HCT116 (cell line): ENCODE measurements at regions not wholly inside any gene's neighbourhood (a gene's known extent, or its start where the extent isn't known, plus 50 kb on each side); places are given as distances from the start of the nearest gene placed in this dataset.

ENCODE experiments used
- ATAC-seq: fragments of 200-7000 bp; cut with Tn5 transposase; 2 replicates; pipeline ENCODE4 v1.9.1; 2020; ENCODE audit warnings: mild to moderate bottlenecking, moderate library complexity
- BruUV-seq: library from RNA; stranded (reverse); fragments of 400-500 nt; replicated peaks from 2 replicates; lab custom pipeline; 2021; lab: Mats Ljungman, UMichigan
- CTCF ChIA-PET: fragments of 300-600 bp; sonication (Branson Sonifier 250); formaldehyde crosslinking; loops from one replicate; lab custom pipeline; 2021; ENCODE audit warnings: antibody characterized with exemption; lab: Charles Lee
- POLR2A ChIA-PET: fragments of 300-600, 350-600 bp; sonication (Branson Sonifier 250); formaldehyde crosslinking; loops from one replicate; lab custom pipeline; 2021; ENCODE audit warnings: antibody characterized with exemption; lab: Charles Lee
- RAD21 ChIA-PET, 2 experiments: fragments of 300-600 bp; sonication (Branson Sonifier 250); formaldehyde crosslinking; loops; one replicate each; lab custom pipeline; 2023; ENCODE audit warnings: low total read pairs in 2 of 2; ENCODE audit not compliant: uncharacterized antibody in 2 of 2, unreplicated experiment in 2 of 2, low non-redundant PET in 1 of 2; lab: Charles Lee
- DNase-seq: peaks from one replicate; pipeline ENCODE4 v3.0.0-alpha.2; 2010; ENCODE audit warnings: low read depth, low spot score
- H2AFZ ChIP-seq: fragments of 200-600 bp; shearing (Covaris generic), sonication (generic); 2 replicates; pipeline ENCODE4 v1.6.1; 2017; ENCODE audit warnings: low read depth, mixed run types, mixed read lengths, antibody characterized with exemption, low read length; ENCODE audit not compliant: poor library complexity, severe bottlenecking
- H3K27ac ChIP-seq: 2 replicates; pipeline ENCODE4 v1.5.1; 2012; ENCODE audit warnings: low read depth, low read length
- H3K27me3 ChIP-seq: fragments of 200-600 bp; sonication (generic); 2 replicates; pipeline ENCODE4 v1.6.1; 2016; ENCODE audit warnings: mixed run types, low read length, mixed read lengths; ENCODE audit not compliant: insufficient read depth
- H3K36me3 ChIP-seq, 2 experiments: fragments of 200-500 bp in 1 of 2; fragments of 200-600 bp in 1 of 2; sonication (Bioruptor generic) in 1 of 2; sonication (generic) in 1 of 2; 2 replicates each; pipeline versions ENCODE4 v1.5.1 to v1.6.1; 2014 to 2016; ENCODE audit warnings: low read length in 2 of 2, inconsistent platforms in 1 of 2, mixed read lengths in 1 of 2, mixed run types in 1 of 2; ENCODE audit not compliant: insufficient read depth in 2 of 2, control insufficient read depth in 1 of 2
- H3K4me1 ChIP-seq, 2 experiments: fragments of 200-600 bp in 1 of 2; sonication (generic) in 1 of 2; 2 replicates each; pipeline versions ENCODE4 v1.5.1 to v1.6.1; 2012 to 2017; ENCODE audit warnings: low read length in 2 of 2, inconsistent platforms in 1 of 2, mild to moderate bottlenecking in 1 of 2, mixed read lengths in 1 of 2, mixed run types in 1 of 2, moderate library complexity in 1 of 2; ENCODE audit not compliant: insufficient read depth in 2 of 2, control insufficient read depth in 1 of 2
- H3K4me2 ChIP-seq: fragments of 200-600 bp; sonication (generic); 2 replicates; pipeline ENCODE4 v1.6.1; 2017; ENCODE audit warnings: mixed run types, low read length, mixed read lengths
- H3K4me3 ChIP-seq, 2 experiments: fragments of 200-600 bp in 1 of 2; sonication (generic) in 1 of 2; replicated peaks in 1 of 2; 2 replicates each; pipeline ENCODE4 v1.5.1; 2011 to 2016; ENCODE audit warnings: low read length in 2 of 2, control low read depth in 1 of 2, low read depth in 1 of 2, mild to moderate bottlenecking in 1 of 2, mixed read lengths in 1 of 2, mixed run types in 1 of 2
- H3K79me2 ChIP-seq: fragments of 200-600 bp; sonication (generic); 2 replicates; pipeline ENCODE4 v1.6.1; 2017; ENCODE audit warnings: mild to moderate bottlenecking, mixed run types, low read length, moderate library complexity, mixed read lengths; ENCODE audit not compliant: insufficient read depth
- H3K9ac ChIP-seq: fragments of 200-600 bp; sonication (generic); 2 replicates; pipeline ENCODE4 v1.6.1; 2016; ENCODE audit warnings: low read length, mixed read lengths
- H3K9me2 ChIP-seq: fragments of 200-600 bp; sonication (generic), shearing (Covaris generic); 2 replicates; pipeline ENCODE4 v1.6.1; 2017; ENCODE audit warnings: mixed run types, mild to moderate bottlenecking, moderate library complexity; ENCODE audit not compliant: insufficient read depth
- H3K9me3 ChIP-seq, 2 experiments: fragments of 200-500 bp in 1 of 2; fragments of 200-600 bp in 1 of 2; sonication (Bioruptor generic) in 1 of 2; sonication (generic) in 1 of 2; 2 replicates each; pipeline ENCODE4 v1.6.1; 2014 to 2017; ENCODE audit warnings: low read length in 2 of 2, mixed read lengths in 2 of 2, inconsistent platforms in 1 of 2, low read depth in 1 of 2, mild to moderate bottlenecking in 1 of 2, mixed run types in 1 of 2, moderate library complexity in 1 of 2; ENCODE audit not compliant: control insufficient read depth in 1 of 2, insufficient read depth in 1 of 2
- H4K20me1 ChIP-seq: fragments of 200-600 bp; sonication (generic), shearing (Covaris generic); 2 replicates; pipeline ENCODE4 v1.6.1; 2017; ENCODE audit warnings: mixed run types, mild to moderate bottlenecking, moderate library complexity; ENCODE audit not compliant: insufficient read depth
- CBX3 ChIP-seq: IDR thresholded peaks from 2 replicates; pipeline ENCODE4 v1.6.1; 2012; ENCODE audit warnings: low read depth
- CEBPB ChIP-seq: IDR thresholded peaks from 2 replicates; pipeline ENCODE4 v1.6.1; 2012; ENCODE audit warnings: low read depth
- EGR1 ChIP-seq: IDR thresholded peaks from 2 replicates; pipeline ENCODE4 v1.6.1; 2012; ENCODE audit warnings: low read depth
- ELF1 ChIP-seq: IDR thresholded peaks from 2 replicates; pipeline ENCODE4 v1.6.1; 2012; ENCODE audit warnings: low read depth, borderline replicate concordance
- EZH2 ChIP-seq: fragments of 200-600 bp; sonication (generic); IDR thresholded peaks from 2 replicates; pipeline ENCODE4 v1.6.1; 2017; ENCODE audit warnings: antibody characterized with exemption, mixed run types
- EZH2phosphoT487 ChIP-seq: fragments of 200-600 bp; IDR thresholded peaks from 2 replicates; pipeline ENCODE4 v1.6.1; 2018; ENCODE audit warnings: antibody characterized with exemption, borderline replicate concordance
- FOSL1 ChIP-seq: IDR thresholded peaks from 2 replicates; pipeline ENCODE4 v1.6.1; 2012; ENCODE audit warnings: low read depth
- RAD21 ChIP-seq: IDR thresholded peaks from 2 replicates; pipeline ENCODE4 v1.6.1; 2012; ENCODE audit warnings: low read depth, mild to moderate bottlenecking
- REST ChIP-seq: IDR thresholded peaks from 2 replicates; pipeline ENCODE4 v1.6.1; 2012; ENCODE audit warnings: low read depth
- SIN3A ChIP-seq: IDR thresholded peaks from 2 replicates; pipeline ENCODE4 v1.6.1; 2012; ENCODE audit warnings: low read depth
- SP1 ChIP-seq: IDR thresholded peaks from 2 replicates; pipeline ENCODE4 v1.6.1; 2012; ENCODE audit warnings: low read depth
- YY1 ChIP-seq: IDR thresholded peaks from 2 replicates; pipeline ENCODE4 v1.6.1; 2011; ENCODE audit warnings: low read length, low read depth, moderate library complexity, mild to moderate bottlenecking; ENCODE audit not compliant: insufficient replicate concordance; ENCODE audit errors: extremely low read depth
- ZFX ChIP-seq: fragments of 450-650 bp; IDR thresholded peaks from 2 replicates; pipeline ENCODE4 v1.6.1; 2017
- intact Hi-C: fragments of 100-400 bp; cut with micrococcal nuclease; formaldehyde crosslinking; loops from 2 replicates; pipeline ENCODE4 v1.10.0; 2022
- TF ChIP-seq, protein P1 (sequence below): IDR thresholded peaks from 2 replicates; pipeline ENCODE4 v1.6.1; 2012
- TF ChIP-seq, protein P2 (sequence below): IDR thresholded peaks from 2 replicates; pipeline ENCODE4 v1.6.1; 2012
- TF ChIP-seq, protein P3 (sequence below), 3 experiments: fragments of 200-600 bp in 1 of 3; sonication (generic) in 1 of 3; IDR thresholded peaks in 2 of 3; conservative IDR thresholded peaks in 1 of 3; 2 replicates each; pipeline ENCODE4 v1.5.1; 2012 to 2017; ENCODE audit warnings: low read depth in 2 of 3, low read length in 2 of 3, antibody characterized with exemption in 1 of 3, borderline replicate concordance in 1 of 3, control low read depth in 1 of 3, mild to moderate bottlenecking in 1 of 3, mixed read lengths in 1 of 3, mixed run types in 1 of 3, moderate library complexity in 1 of 3; ENCODE audit not compliant: insufficient read depth in 1 of 3

DNA sequence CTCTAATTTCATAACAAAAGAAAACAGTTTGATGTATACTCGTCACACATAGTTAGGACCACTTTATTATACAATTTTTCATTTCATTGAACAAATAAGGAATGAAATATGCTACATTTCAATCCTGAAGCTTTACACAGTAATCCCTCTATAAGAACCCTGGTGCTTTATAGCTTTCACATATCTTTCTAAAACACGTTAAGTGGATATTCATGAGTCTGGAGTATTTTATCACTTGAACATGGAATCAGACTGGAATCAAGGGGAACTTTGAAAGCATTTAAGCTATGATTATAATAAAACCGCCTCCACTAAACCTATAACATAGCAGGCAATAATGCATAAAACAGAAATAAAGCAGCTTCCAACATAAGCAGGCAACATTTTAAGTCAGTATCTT is 476.6 kb downstream of the COL11A1 start:
- CTCF ChIA-PET: no interaction called here
- RAD21 ChIA-PET: no interaction called here
- no peak for TF ChIP-seq CBX3
- TF ChIP-seq SP1: no peak

GRCh38 chr1:102630041-102630440 is 478.3 kb downstream of the COL11A1 start:
- ChIA-PET RAD21 (no interaction called here), CTCF (no interaction called here), POLR2A (no interaction called here)
- intact Hi-C loops: no loop called here
- H3K4me2 ChIP-seq: no peak overlapping the region
- no peaks in the 10 kb centered on the region for H3K9me3 ChIP-seq
- H3K9me2 ChIP-seq: no peaks in the 10 kb centered on the region
- H3K4me1 ChIP-seq: no peaks in the 10 kb centered on the region
- no peak overlapping the region for H3K4me3 ChIP-seq
- H3K27me3 ChIP-seq: no peaks in the 10 kb centered on the region
- no TSS peak for BruUV-seq
- no peak for DNase-seq
- no peak for ATAC-seq
- no peak overlapping the region for H3K27ac ChIP-seq
- H2AFZ ChIP-seq: no peak overlapping the region
- no peaks in the 10 kb centered on the region for H4K20me1 ChIP-seq
- H3K79me2 ChIP-seq: no peaks in the 10 kb centered on the region
- H3K36me3 ChIP-seq: no peaks in the 10 kb centered on the region
- no peak overlapping the region for H3K9ac ChIP-seq
- TF ChIP-seq YY1: no peak
- TF ChIP-seq RAD21: no peak
- TF ChIP-seq, protein P1, sequence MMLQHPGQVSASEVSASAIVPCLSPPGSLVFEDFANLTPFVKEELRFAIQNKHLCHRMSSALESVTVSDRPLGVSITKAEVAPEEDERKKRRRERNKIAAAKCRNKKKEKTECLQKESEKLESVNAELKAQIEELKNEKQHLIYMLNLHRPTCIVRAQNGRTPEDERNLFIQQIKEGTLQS: no peak
- TF ChIP-seq CEBPB: no peak
- no peak for TF ChIP-seq FOSL1
- TF ChIP-seq SP1: no peak
- TF ChIP-seq ELF1: no peak
- TF ChIP-seq EGR1: no peak
- no peak for TF ChIP-seq SIN3A
- TF ChIP-seq ZFX: no peak
- TF ChIP-seq, protein P2, sequence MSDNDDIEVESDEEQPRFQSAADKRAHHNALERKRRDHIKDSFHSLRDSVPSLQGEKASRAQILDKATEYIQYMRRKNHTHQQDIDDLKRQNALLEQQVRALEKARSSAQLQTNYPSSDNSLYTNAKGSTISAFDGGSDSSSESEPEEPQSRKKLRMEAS: no peak
- TF ChIP-seq EZH2: no peak
- TF ChIP-seq EZH2phosphoT487: no peak
- no peak for TF ChIP-seq REST
- TF ChIP-seq, protein P3, sequence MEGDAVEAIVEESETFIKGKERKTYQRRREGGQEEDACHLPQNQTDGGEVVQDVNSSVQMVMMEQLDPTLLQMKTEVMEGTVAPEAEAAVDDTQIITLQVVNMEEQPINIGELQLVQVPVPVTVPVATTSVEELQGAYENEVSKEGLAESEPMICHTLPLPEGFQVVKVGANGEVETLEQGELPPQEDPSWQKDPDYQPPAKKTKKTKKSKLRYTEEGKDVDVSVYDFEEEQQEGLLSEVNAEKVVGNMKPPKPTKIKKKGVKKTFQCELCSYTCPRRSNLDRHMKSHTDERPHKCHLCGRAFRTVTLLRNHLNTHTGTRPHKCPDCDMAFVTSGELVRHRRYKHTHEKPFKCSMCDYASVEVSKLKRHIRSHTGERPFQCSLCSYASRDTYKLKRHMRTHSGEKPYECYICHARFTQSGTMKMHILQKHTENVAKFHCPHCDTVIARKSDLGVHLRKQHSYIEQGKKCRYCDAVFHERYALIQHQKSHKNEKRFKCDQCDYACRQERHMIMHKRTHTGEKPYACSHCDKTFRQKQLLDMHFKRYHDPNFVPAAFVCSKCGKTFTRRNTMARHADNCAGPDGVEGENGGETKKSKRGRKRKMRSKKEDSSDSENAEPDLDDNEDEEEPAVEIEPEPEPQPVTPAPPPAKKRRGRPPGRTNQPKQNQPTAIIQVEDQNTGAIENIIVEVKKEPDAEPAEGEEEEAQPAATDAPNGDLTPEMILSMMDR (IDR thresholded peaks at IDR 0.05 in 2 of 3, conservative IDR thresholded peaks at IDR 0.05 in 1 of 3; ENCODE audit: borderline replicate concordance in 1 of 3, insufficient read depth in 1 of 3, low read depth in 2 of 3, low read length in 2 of 3): no peak
- TF ChIP-seq CBX3: no peak

More for the DNA sequence above, 476.6 kb downstream of the COL11A1 start:
- Histone ChIP-seq H3K9me2 (no peaks in the 10 kb centered on the region), H2AFZ (no peak overlapping the region), H3K79me2 (no peaks in the 10 kb centered on the region), H3K4me2 (no peak overlapping the region), H3K4me3 (no peak overlapping the region), H3K27me3 (no peaks in the 10 kb centered on the region), H3K9me3 (no peaks in the 10 kb centered on the region), H4K20me1 (no peaks in the 10 kb centered on the region), H3K27ac (no peak overlapping the region), H3K36me3 (no peaks in the 10 kb centered on the region), H3K4me1 (no peaks in the 10 kb centered on the region), H3K9ac (no peak overlapping the region)
- POLR2A ChIA-PET: no interaction called here
- intact Hi-C loops: no loop called here
- DNase-seq: no peak
- no peak for ATAC-seq
- no TSS peak for BruUV-seq
